ENCODE measurements at regions not wholly inside any gene's neighbourhood (a gene's known extent, or its start where the extent isn't known, plus 50 kb on each side); places are given as distances from the start of the nearest gene placed in this dataset.

GRCh38 chr3:188940573-188940932 is 231.2 kb upstream of the TPRG1 start:
- DNase-seq: no peak

GRCh38 chr3:188941103-188941502 is 230.7 kb upstream of the TPRG1 start:
- no peak for DNase-seq

GRCh38 chr3:188942191-188942590 is 229.6 kb upstream of the TPRG1 start:
- no peak for DNase-seq

GRCh38 chr3:188943591-188943990 is 228.2 kb upstream of the TPRG1 start:
- no peak for DNase-seq

GRCh38 chr3:188944108-188944507 is 227.7 kb upstream of the TPRG1 start:
- DNase-seq: no peak

- no peak for DNase-seq
Observed at GRCh38 chr3:188946351-188947240, 225.2 kb upstream of the TPRG1 start.

- no peak for DNase-seq
Observed at GRCh38 chr3:188947401-188948280, 224.1 kb upstream of the TPRG1 start.

- DNase-seq: no peak
Observed at GRCh38 chr3:188948281-188948996, 223.3 kb upstream of the TPRG1 start.

- peak; percentile 24 for DNase-seq
Observed at GRCh38 chr3:188948997-188949389, 222.8 kb upstream of the TPRG1 start.

GRCh38 chr3:188949456-188949855 is 222.3 kb upstream of the TPRG1 start:
- no peak for DNase-seq

GRCh38 chr3:188949996-188950395 is 221.8 kb upstream of the TPRG1 start:
- DNase-seq: no peak

GRCh38 chr3:188950832-188951489 is 220.8 kb upstream of the TPRG1 start:
- DNase-seq: no peak

GRCh38 chr3:188951734-188952133 is 220.0 kb upstream of the TPRG1 start:
- no peak for DNase-seq

GRCh38 chr3:188954590-188955208 is 217.1 kb upstream of the TPRG1 start:
- peak; percentile 50 for DNase-seq

GRCh38 chr3:188955919-188956318 is 215.9 kb upstream of the TPRG1 start:
- DNase-seq: no peak

GRCh38 chr3:188956839-188957489 is 214.8 kb upstream of the TPRG1 start:
- peak; percentile 31 for DNase-seq

GRCh38 chr3:188959013-188959412 is 212.8 kb upstream of the TPRG1 start:
- no peak for DNase-seq

GRCh38 chr3:188962253-188963247 is 209.2 kb upstream of the TPRG1 start:
- DNase-seq: no peak

- DNase-seq: no peak
Observed at GRCh38 chr3:188964957-188965356, 206.8 kb upstream of the TPRG1 start.

GRCh38 chr3:188972310-188972709 is 199.5 kb upstream of the TPRG1 start:
- DNase-seq: peak; percentile 68

Measured in GDM1 (cell line).